22Rv1 (cell line): ENCODE measurements at regions not wholly inside any gene's neighbourhood (a gene's known extent, or its start where the extent isn't known, plus 50 kb on each side); places are given as distances from the start of the nearest gene placed in this dataset.

Experiments
- ZFX ChIP-seq: fragments of 450-650 bp; IDR thresholded peaks from 2 replicates; pipeline ENCODE4 v1.6.1; 2017; ENCODE audit warnings: antibody characterized with exemption, borderline replicate concordance
- TF ChIP-seq, protein P1 (sequence below): fragments of 450-650 bp; IDR thresholded peaks from 2 replicates; pipeline ENCODE4 v1.5.1; 2017; ENCODE audit warnings: mild to moderate bottlenecking

GRCh38 chr1:116258668-116259419, 114.2 kb upstream of the ATP1A1 start:
- TF ChIP-seq, protein P1, sequence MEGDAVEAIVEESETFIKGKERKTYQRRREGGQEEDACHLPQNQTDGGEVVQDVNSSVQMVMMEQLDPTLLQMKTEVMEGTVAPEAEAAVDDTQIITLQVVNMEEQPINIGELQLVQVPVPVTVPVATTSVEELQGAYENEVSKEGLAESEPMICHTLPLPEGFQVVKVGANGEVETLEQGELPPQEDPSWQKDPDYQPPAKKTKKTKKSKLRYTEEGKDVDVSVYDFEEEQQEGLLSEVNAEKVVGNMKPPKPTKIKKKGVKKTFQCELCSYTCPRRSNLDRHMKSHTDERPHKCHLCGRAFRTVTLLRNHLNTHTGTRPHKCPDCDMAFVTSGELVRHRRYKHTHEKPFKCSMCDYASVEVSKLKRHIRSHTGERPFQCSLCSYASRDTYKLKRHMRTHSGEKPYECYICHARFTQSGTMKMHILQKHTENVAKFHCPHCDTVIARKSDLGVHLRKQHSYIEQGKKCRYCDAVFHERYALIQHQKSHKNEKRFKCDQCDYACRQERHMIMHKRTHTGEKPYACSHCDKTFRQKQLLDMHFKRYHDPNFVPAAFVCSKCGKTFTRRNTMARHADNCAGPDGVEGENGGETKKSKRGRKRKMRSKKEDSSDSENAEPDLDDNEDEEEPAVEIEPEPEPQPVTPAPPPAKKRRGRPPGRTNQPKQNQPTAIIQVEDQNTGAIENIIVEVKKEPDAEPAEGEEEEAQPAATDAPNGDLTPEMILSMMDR: no peak
- no peak for TF ChIP-seq ZFX
